GM12873 (cell line): ENCODE measurements at regions not wholly inside any gene's neighbourhood (a gene's known extent, or its start where the extent isn't known, plus 50 kb on each side); places are given as distances from the start of the nearest gene placed in this dataset.

ENCODE experiments used
- TF ChIP-seq, protein P1 (sequence below): IDR thresholded peaks from 2 replicates; pipeline ENCODE4 v1.5.1; 2012; ENCODE audit warnings: low read depth, mild to moderate bottlenecking, moderate library complexity, low read length, control low read depth; ENCODE audit not compliant: insufficient read depth; ENCODE audit errors: missing control alignments

DNA sequence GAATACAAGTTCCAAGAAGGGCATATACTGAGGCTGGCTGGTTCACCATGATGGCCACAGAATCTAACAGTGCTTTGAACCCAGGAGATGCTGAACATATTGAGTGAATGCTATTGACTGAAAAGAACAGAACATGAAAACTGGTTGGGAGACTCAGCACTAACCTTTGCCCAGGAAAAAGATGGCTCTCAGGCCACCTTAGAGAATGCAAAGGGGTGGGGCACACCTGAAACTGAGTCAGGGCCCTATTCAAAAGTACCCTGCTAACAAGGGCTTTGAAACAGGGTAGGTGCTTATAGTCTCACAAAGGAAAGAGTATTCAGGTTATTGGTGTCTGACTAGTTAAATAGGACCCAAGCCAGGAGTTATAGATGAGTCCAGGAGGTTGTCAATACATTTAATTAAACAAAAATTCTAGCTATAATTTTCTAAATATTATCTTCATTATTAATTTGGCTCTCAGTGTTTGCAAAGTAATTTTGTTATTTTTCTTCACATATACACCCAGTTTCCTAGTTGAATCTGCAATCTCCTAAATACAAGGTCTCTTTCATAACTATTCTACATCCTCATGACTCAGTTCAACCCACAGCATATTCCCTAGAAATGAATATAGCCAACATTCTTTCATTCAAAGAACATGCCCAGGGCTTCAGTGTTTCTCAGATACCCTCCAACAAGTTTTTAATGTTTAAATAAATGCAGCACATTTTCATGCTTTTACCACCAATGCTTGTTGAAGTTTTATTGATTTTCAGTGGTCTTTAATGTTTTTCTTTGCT, 144.2 kb upstream of the RAPGEF2 start:
- TF ChIP-seq, protein P1, sequence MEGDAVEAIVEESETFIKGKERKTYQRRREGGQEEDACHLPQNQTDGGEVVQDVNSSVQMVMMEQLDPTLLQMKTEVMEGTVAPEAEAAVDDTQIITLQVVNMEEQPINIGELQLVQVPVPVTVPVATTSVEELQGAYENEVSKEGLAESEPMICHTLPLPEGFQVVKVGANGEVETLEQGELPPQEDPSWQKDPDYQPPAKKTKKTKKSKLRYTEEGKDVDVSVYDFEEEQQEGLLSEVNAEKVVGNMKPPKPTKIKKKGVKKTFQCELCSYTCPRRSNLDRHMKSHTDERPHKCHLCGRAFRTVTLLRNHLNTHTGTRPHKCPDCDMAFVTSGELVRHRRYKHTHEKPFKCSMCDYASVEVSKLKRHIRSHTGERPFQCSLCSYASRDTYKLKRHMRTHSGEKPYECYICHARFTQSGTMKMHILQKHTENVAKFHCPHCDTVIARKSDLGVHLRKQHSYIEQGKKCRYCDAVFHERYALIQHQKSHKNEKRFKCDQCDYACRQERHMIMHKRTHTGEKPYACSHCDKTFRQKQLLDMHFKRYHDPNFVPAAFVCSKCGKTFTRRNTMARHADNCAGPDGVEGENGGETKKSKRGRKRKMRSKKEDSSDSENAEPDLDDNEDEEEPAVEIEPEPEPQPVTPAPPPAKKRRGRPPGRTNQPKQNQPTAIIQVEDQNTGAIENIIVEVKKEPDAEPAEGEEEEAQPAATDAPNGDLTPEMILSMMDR, result no peak

DNA sequence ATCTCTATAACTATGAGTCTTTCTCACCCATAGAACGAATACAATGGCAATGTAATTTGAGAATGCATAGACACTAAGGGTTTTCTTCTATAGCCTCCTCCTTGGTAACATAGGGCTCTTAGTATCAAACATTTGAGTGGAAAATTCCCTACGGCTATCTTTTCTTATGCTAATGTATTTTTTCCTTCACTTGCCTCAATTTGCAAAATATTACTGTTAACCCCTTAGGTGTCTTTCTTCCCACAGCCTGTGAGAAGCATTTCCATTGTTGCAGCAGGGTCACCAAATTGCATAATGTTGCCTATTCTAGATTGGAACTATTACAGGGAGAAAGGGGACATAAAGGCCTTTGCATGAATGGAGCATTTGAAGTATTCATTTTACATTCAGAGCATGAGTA, 140.5 kb upstream of the RAPGEF2 start:
- TF ChIP-seq, protein P1, result no peak

DNA sequence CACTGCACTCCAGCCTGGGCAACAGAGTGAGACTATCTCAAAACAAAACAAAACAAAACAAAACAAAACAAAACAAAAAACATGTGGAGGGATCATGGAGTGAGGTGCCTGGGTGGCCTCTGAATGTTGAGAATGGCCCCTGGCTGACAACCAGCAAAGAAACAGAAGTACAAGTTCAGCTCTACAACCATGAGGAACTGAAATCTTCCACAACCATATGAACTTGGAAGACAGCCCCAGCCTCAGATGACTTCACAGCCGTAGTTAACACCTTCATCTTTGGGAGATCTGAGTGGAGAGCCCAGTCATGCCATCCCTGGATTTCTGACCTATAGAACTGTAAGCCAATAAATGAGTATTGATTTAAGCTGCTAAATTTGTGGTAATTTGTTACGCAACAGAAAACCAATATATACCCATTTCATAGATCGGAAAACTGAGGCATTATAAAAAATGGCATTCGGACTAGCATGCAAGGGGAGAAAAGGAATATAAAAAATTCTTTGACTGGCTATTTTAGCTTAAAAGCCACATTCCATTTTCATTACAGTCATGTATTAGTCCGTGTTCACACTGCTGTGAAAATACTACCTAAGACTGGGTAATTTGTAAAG, 138.7 kb upstream of the RAPGEF2 start:
- TF ChIP-seq, protein P1, result no peak

DNA sequence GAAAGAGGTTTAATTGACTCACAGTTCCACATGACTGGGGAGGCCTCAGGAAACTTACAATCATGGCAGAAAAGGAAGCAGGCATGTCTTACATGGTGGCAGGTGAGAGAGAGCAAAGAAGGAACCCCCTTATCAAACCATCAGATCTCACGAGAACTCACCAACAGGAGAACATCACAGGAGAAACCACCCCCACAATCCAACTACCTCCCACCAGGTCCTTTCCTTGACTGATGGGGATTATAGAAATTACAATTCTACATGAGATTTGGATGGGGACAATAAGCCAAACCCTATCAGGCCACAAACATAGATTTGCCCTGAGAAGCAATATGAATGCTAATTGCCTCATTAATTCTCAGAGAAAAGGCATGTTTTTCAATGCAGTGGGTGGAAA, 138.2 kb upstream of the RAPGEF2 start:
- TF ChIP-seq, protein P1, result no peak

DNA sequence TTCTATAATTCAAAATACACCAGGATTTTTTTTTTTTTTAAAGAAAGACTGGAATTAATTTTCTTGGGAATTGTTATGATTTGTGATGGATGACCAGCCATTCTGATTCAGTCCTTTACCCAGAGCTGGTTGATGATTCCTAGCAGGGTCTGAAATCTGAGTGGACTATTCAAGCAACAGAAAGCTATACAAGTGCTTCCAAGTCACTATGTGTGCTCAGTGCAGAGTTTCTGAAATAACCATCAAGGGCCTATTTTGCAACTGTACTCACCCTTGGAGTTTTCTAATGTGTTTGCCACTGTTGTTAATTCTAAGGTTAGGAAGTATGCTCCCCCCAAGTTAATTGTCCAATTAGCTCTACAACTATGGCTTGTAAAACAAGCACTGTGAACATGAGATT, 137.7 kb upstream of the RAPGEF2 start:
- TF ChIP-seq, protein P1, result no peak

DNA sequence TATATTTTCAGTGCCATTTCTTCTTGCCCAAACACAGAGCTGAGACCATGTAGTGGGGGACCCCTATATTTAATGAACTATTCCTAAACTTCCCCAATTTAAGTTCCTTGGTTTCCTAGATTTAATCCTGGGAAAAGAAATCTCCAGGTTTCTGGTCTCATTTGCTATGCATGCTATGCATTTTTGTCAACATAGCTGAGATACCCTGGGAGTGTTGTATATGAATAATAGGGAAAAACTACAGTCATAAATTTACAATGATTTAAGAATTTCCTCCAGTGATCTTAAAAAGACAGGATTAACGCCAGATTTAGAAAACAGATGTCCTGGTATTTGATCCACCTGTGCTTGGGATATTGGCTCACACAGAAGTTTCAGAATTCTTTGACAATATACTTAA, 136.8 kb upstream of the RAPGEF2 start:
- TF ChIP-seq, protein P1, result no peak

DNA sequence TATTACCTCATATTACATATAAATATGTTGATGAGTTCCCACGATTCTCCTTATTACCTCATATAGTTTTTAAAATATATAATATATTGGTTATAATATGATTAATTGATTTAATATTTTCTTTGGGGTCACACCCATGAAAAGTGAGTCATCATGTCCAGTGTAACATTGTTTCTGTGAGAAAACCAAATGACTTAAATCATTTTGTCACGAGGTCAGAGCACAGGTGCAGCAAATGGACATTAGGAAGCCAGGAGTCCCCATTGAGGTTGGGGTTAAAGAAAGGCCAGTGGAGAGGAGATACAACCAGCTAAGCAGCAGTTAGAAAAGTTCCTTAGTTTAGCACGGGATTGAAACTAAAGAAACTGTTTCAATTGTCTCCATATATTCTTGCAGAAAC, 133.9 kb upstream of the RAPGEF2 start:
- TF ChIP-seq, protein P1, result no peak
